GM23248 (cell line): ENCODE measurements at regions not wholly inside any gene's neighbourhood (a gene's known extent, or its start where the extent isn't known, plus 50 kb on each side); places are given as distances from the start of the nearest gene placed in this dataset.
"Not testable (repeated sequence)": the region's sequence is repeated elsewhere in the genome, so short reads cannot be mapped to it uniquely, and the experiment has no call there.

Source experiments
- DNase-seq: peaks from one replicate; pipeline ENCODE4 v3.0.0-alpha.2; 2015
- H2AFZ ChIP-seq: fragments of 200-600 bp; sonication (generic); 2 replicates; pipeline ENCODE4 v1.6.1; 2016; ENCODE audit warnings: antibody characterized with exemption
- H3F3A ChIP-seq: fragments of 200-600 bp; sonication (generic); 2 replicates; pipeline ENCODE4 v1.6.1; 2016; ENCODE audit warnings: mild to moderate bottlenecking, antibody characterized with exemption, mixed run types; ENCODE audit not compliant: insufficient read depth
- H3K27ac ChIP-seq: fragments of 200-600 bp; sonication (generic); 2 replicates; pipeline ENCODE4 v1.5.1; 2016; ENCODE audit warnings: mild to moderate bottlenecking
- H3K27me3 ChIP-seq: fragments of 200-600 bp; sonication (generic); replicated peaks from 2 replicates; pipeline ENCODE4 v1.6.1; 2016; ENCODE audit warnings: mild to moderate bottlenecking; ENCODE audit not compliant: insufficient read depth
- H3K36me3 ChIP-seq: fragments of 200-600 bp; sonication (generic); 2 replicates; pipeline ENCODE4 v1.6.1; 2016; ENCODE audit warnings: low read depth, mild to moderate bottlenecking
- H3K4me1 ChIP-seq: fragments of 200-600 bp; sonication (generic); 2 replicates; pipeline ENCODE4 v1.6.1; 2016; ENCODE audit warnings: mild to moderate bottlenecking; ENCODE audit not compliant: insufficient read depth
- H3K4me2 ChIP-seq: fragments of 200-600 bp; sonication (generic); one replicate; pipeline ENCODE4 v1.6.1; 2016; ENCODE audit warnings: mild to moderate bottlenecking; ENCODE audit not compliant: unreplicated experiment
- H3K4me3 ChIP-seq: fragments of 200-600 bp; sonication (generic); 2 replicates; pipeline ENCODE4 v1.5.1; 2016; ENCODE audit warnings: mild to moderate bottlenecking
- H3K79me2 ChIP-seq: fragments of 200-600 bp; sonication (generic); 2 replicates; pipeline ENCODE4 v1.6.1; 2016; ENCODE audit warnings: mild to moderate bottlenecking; ENCODE audit not compliant: insufficient read depth
- H3K9ac ChIP-seq: fragments of 200-600 bp; sonication (generic); 2 replicates; pipeline ENCODE4 v1.6.1; 2016; ENCODE audit warnings: mild to moderate bottlenecking
- H3K9me2 ChIP-seq: fragments of 200-600 bp; sonication (generic); 2 replicates; pipeline ENCODE4 v1.6.1; 2016; ENCODE audit warnings: mixed run types, mild to moderate bottlenecking, moderate library complexity; ENCODE audit not compliant: insufficient read depth
- H3K9me3 ChIP-seq: fragments of 200-600 bp; sonication (generic); one replicate; pipeline ENCODE4 v1.6.1; 2017; ENCODE audit warnings: low read depth
- H4K20me1 ChIP-seq: fragments of 200-600 bp; sonication (generic); 2 replicates; pipeline ENCODE4 v1.6.0; 2016; ENCODE audit not compliant: insufficient read depth
- EZH2 ChIP-seq: fragments of 200-600 bp; sonication (generic); IDR thresholded peaks from 2 replicates; pipeline ENCODE4 v1.6.1; 2018; ENCODE audit warnings: antibody characterized with exemption, mild to moderate bottlenecking; ENCODE audit not compliant: insufficient read depth, poor library complexity, severe bottlenecking
- EZH2phosphoT487 ChIP-seq: fragments of 200-600 bp; sonication (generic); IDR thresholded peaks from 2 replicates; pipeline ENCODE4 v1.6.1; 2018; ENCODE audit warnings: antibody characterized with exemption, moderate library complexity, mild to moderate bottlenecking, low read depth; ENCODE audit not compliant: insufficient read depth
- WGBS, 2 experiments: methylation state at CpG; one replicate each; pipeline ENCODE4 v1.1.6; 2015 to 2017; ENCODE audit warnings: low lambda C conversion rate in 2 of 2, low coverage in 1 of 2; ENCODE audit errors: missing lambda C conversion rate in 2 of 2; 5-methylcytosine and 5-hydroxymethylcytosine counted together
- in situ Hi-C: fragments of 300-500 bp; cut with MboI; formaldehyde crosslinking; loops from 2 replicates; pipeline ENCODE4 v1.15.0; 2020

GRCh38 chr3:194957743-194958240 lies 272.1 kb downstream of the FAM43A start:
- H3K9me3 ChIP-seq = no peaks in the 10 kb centered on the region
- no peaks in the 10 kb centered on the region for H3K9me2 ChIP-seq
- in situ Hi-C loops = no loop called here
- no peaks in the 10 kb centered on the region for H3K79me2 ChIP-seq
- H3F3A ChIP-seq = no peaks in the 10 kb centered on the region
- no peak overlapping the region for H3K4me2 ChIP-seq
- DNase-seq = no peak
- no peak for TF ChIP-seq EZH2
- TF ChIP-seq EZH2phosphoT487 = no peak
- no peaks in the 10 kb centered on the region for H3K36me3 ChIP-seq
- no peak overlapping the region for H3K4me3 ChIP-seq
- no peak overlapping the region for H3K27ac ChIP-seq
- H3K27me3 ChIP-seq = no peaks in the 10 kb centered on the region; the same call in 1 of the 2 replicates
- H4K20me1 ChIP-seq = no peaks in the 10 kb centered on the region
- H2AFZ ChIP-seq = no peak overlapping the region
- WGBS, 2 experiments = 52 to 53% methylated on average over 7 of the region's 7 CpGs
- no peaks in the 10 kb centered on the region for H3K4me1 ChIP-seq
- no peak overlapping the region for H3K9ac ChIP-seq

- H3K4me3 ChIP-seq = no peak overlapping the region
- no peak overlapping the region for H3K27ac ChIP-seq
- no peaks in the 10 kb centered on the region for H3K9me3 ChIP-seq
- no peaks in the 10 kb centered on the region; the same call in 1 of the 2 replicates for H3K27me3 ChIP-seq
- in situ Hi-C loops = no loop called here
- H3F3A ChIP-seq = no peaks in the 10 kb centered on the region
- H3K9me2 ChIP-seq = no peaks in the 10 kb centered on the region
- H3K36me3 ChIP-seq = no peaks in the 10 kb centered on the region
- no peak for TF ChIP-seq EZH2
- no peak for TF ChIP-seq EZH2phosphoT487
- H3K4me1 ChIP-seq = no peaks in the 10 kb centered on the region
- WGBS, 2 experiments = 71 to 78% methylated on average over 7 of the region's 7 CpGs
- H3K4me2 ChIP-seq = no peak overlapping the region
- H2AFZ ChIP-seq = no peak overlapping the region
- H3K9ac ChIP-seq = no peak overlapping the region
- no peak for DNase-seq
- no peaks in the 10 kb centered on the region for H4K20me1 ChIP-seq
- no peaks in the 10 kb centered on the region for H3K79me2 ChIP-seq
Measured at GRCh38 chr3:194959217-194959616, 273.5 kb downstream of the FAM43A start.

- H3K27me3 ChIP-seq, H3K27ac ChIP-seq, H3K4me2 ChIP-seq, in situ Hi-C loops, H3K4me3 ChIP-seq, H2AFZ ChIP-seq, H3F3A ChIP-seq, H4K20me1 ChIP-seq, H3K9me2 ChIP-seq, H3K4me1 ChIP-seq, H3K9ac ChIP-seq, H3K36me3 ChIP-seq, DNase-seq, H3K79me2 ChIP-seq, H3K9me3 ChIP-seq: not testable (repeated sequence)
- WGBS, 2 experiments = 67 to 68% methylated on average over 10 of the region's 10 CpGs
Measured at GRCh38 chr3:194959666-194960065, 274.0 kb downstream of the FAM43A start.

- Histone ChIP-seq H3K4me3 (no peak overlapping the region), H2AFZ (no peak overlapping the region), H3K4me1 (no peaks in the 10 kb centered on the region), H3K4me2 (no peak overlapping the region), H3F3A (no peaks in the 10 kb centered on the region), H4K20me1 (no peaks in the 10 kb centered on the region), H3K9me3 (no peaks in the 10 kb centered on the region), H3K27me3 (no peaks in the 10 kb centered on the region; the same call in 1 of the 2 replicates), H3K79me2 (no peaks in the 10 kb centered on the region), H3K9me2 (no peaks in the 10 kb centered on the region), H3K27ac (no peak overlapping the region), H3K9ac (no peak overlapping the region), H3K36me3 (no peaks in the 10 kb centered on the region)
- DNase-seq = no peak
- in situ Hi-C loops = no loop called here
- TF ChIP-seq EZH2phosphoT487 (no peak), EZH2 (no peak)
- WGBS, 2 experiments = 82 to 89% methylated on average over 14 of the region's 14 CpGs
Measured at GRCh38 chr3:194960446-194961032, 274.9 kb downstream of the FAM43A start.

GRCh38 chr3:194961149-194961548 lies 275.5 kb downstream of the FAM43A start:
- no peaks in the 10 kb centered on the region for H3K4me1 ChIP-seq
- no peaks in the 10 kb centered on the region for H3K9me2 ChIP-seq
- H4K20me1 ChIP-seq = no peaks in the 10 kb centered on the region
- TF ChIP-seq EZH2 (no peak), EZH2phosphoT487 (no peak)
- H3K4me3 ChIP-seq = no peak overlapping the region
- 69 to 73% methylated on average over 11 of the region's 11 CpGs for WGBS, 2 experiments
- no peaks in the 10 kb centered on the region for H3K36me3 ChIP-seq
- no peaks in the 10 kb centered on the region for H3K79me2 ChIP-seq
- H3K27me3 ChIP-seq = no peaks in the 10 kb centered on the region; the same call in 1 of the 2 replicates
- no peaks in the 10 kb centered on the region for H3K9me3 ChIP-seq
- in situ Hi-C loops = no loop called here
- no peak overlapping the region for H3K27ac ChIP-seq
- no peak overlapping the region for H3K9ac ChIP-seq
- H3K4me2 ChIP-seq = no peak overlapping the region
- DNase-seq = no peak
- H2AFZ ChIP-seq = no peak overlapping the region
- no peaks in the 10 kb centered on the region for H3F3A ChIP-seq
